Panc1 (cell line): ENCODE measurements at regions not wholly inside any gene's neighbourhood (a gene's known extent, or its start where the extent isn't known, plus 50 kb on each side); places are given as distances from the start of the nearest gene placed in this dataset.

Experiments used
- CTCF ChIP-seq: fragments of 450-650 bp; IDR thresholded peaks from 2 replicates; pipeline ENCODE4 v1.5.1; 2017; ENCODE audit warnings: mild to moderate bottlenecking
- POLR2AphosphoS5 ChIP-seq: IDR thresholded peaks from 2 replicates; pipeline ENCODE4 v1.6.1; 2012; ENCODE audit warnings: mild to moderate bottlenecking, low read depth, low read length, moderate library complexity

GRCh38 chr3:101939361-101940049, 90.2 kb downstream of the NFKBIZ start:
- TF ChIP-seq POLR2AphosphoS5 (no peak), CTCF (no peak)
